Liver (tissue), 8 donors: ENCODE measurements at regions not wholly inside any gene's neighbourhood (a gene's known extent, or its start where the extent isn't known, plus 50 kb on each side); places are given as distances from the start of the nearest gene placed in this dataset.

ENCODE experiments used
- DNase-seq: peaks from one replicate; pipeline ENCODE4 v3.0.0-alpha.2; 2017; ENCODE audit warnings: low spot score
- H3K27ac ChIP-seq, 2 donors: one replicate each; pipeline ENCODE4 v1.7.0; 2013; ENCODE audit warnings: inconsistent platforms in 2 of 2, low read length in 2 of 2, control low read depth in 1 of 2, low read depth in 1 of 2, mild to moderate bottlenecking in 1 of 2
- H3K27me3 ChIP-seq, 4 donors: one replicate each; pipeline versions ENCODE4 v1.6.1 to v1.7.0; 2013; ENCODE audit warnings: low read length in 3 of 4, inconsistent platforms in 1 of 4, mild to moderate bottlenecking in 1 of 4, moderate library complexity in 1 of 4; ENCODE audit not compliant: control insufficient read depth in 4 of 4, insufficient read depth in 4 of 4
- H3K36me3 ChIP-seq, 4 donors: one replicate each; pipeline versions ENCODE4 v1.6.1 to v1.7.0; 2013; ENCODE audit warnings: low read length in 3 of 4, mild to moderate bottlenecking in 3 of 4, low read depth in 1 of 4, moderate library complexity in 1 of 4; ENCODE audit not compliant: control insufficient read depth in 4 of 4, insufficient read depth in 3 of 4
- H3K4me1 ChIP-seq, 4 donors: one replicate each; pipeline versions ENCODE4 v1.6.1 to v1.7.0; 2013; ENCODE audit warnings: low read length in 3 of 4, mild to moderate bottlenecking in 3 of 4, moderate library complexity in 1 of 4; ENCODE audit not compliant: control insufficient read depth in 4 of 4, insufficient read depth in 4 of 4
- H3K4me3 ChIP-seq, 3 donors: one replicate each; pipeline versions ENCODE4 v1.6.1 to v1.7.0; 2013; ENCODE audit warnings: low read length in 3 of 3, control low read depth in 1 of 3, low read depth in 1 of 3, mild to moderate bottlenecking in 1 of 3
- H3K9ac ChIP-seq, 2 donors: one replicate each; pipeline ENCODE4 v1.7.0; 2013; ENCODE audit warnings: low read length in 2 of 2, mild to moderate bottlenecking in 2 of 2, moderate library complexity in 2 of 2, control low read depth in 1 of 2, low read depth in 1 of 2
- H3K9me3 ChIP-seq, 4 donors: one replicate each; pipeline versions ENCODE4 v1.6.1 to v1.7.0; 2013; ENCODE audit warnings: low read length in 3 of 4; ENCODE audit not compliant: control insufficient read depth in 4 of 4
- ATF3 ChIP-seq: IDR thresholded peaks from 2 replicates; pipeline ENCODE4 v1.6.1; 2016; ENCODE audit warnings: antibody characterized with exemption
- CTCF ChIP-seq: fragments of 150-350 bp; IDR thresholded peaks from 2 replicates; pipeline ENCODE4 v1.5.1; 2017; ENCODE audit warnings: improper control_type of control experiment, low read depth, low read length; ENCODE audit not compliant: missing input control
- EGR1 ChIP-seq, 2 donors: IDR thresholded peaks; 2 replicates each; pipeline ENCODE4 v1.6.1; 2016 to 2018; ENCODE audit warnings: antibody characterized with exemption in 2 of 2, low read depth in 2 of 2
- FOXA1 ChIP-seq: IDR thresholded peaks from 2 replicates; pipeline ENCODE4 v1.6.1; 2016; ENCODE audit warnings: antibody characterized with exemption
- FOXA2 ChIP-seq: IDR thresholded peaks from 2 replicates; pipeline ENCODE4 v1.6.1; 2016; ENCODE audit warnings: antibody characterized with exemption
- GABPA ChIP-seq, 2 donors: IDR thresholded peaks in 1 of 2; conservative IDR thresholded peaks in 1 of 2; 2 replicates each; pipeline ENCODE4 v1.6.1; 2016; ENCODE audit warnings: antibody characterized with exemption in 2 of 2, mild to moderate bottlenecking in 1 of 2, moderate library complexity in 1 of 2
- HNF4A ChIP-seq, 2 donors: conservative IDR thresholded peaks; 2 replicates each; pipeline ENCODE4 v1.6.1; 2016; ENCODE audit warnings: antibody characterized with exemption in 2 of 2, mild to moderate bottlenecking in 2 of 2
- HNF4G ChIP-seq: IDR thresholded peaks from 2 replicates; pipeline ENCODE4 v1.6.1; 2016; ENCODE audit warnings: antibody characterized with exemption
- JUND ChIP-seq, 2 donors: IDR thresholded peaks; 2 replicates each; pipeline ENCODE4 v1.6.1; 2016; ENCODE audit warnings: antibody characterized with exemption in 2 of 2
- MAX ChIP-seq: IDR thresholded peaks from 2 replicates; pipeline ENCODE4 v1.6.1; 2016; ENCODE audit warnings: antibody characterized with exemption
- NR2F2 ChIP-seq: IDR thresholded peaks from 2 replicates; pipeline ENCODE4 v1.6.1; 2016; ENCODE audit warnings: antibody characterized with exemption
- RAD21 ChIP-seq, 2 donors: IDR thresholded peaks; 2 replicates each; pipeline ENCODE4 v1.6.1; 2016; ENCODE audit warnings: antibody characterized with exemption in 2 of 2, mild to moderate bottlenecking in 2 of 2
- REST ChIP-seq: IDR thresholded peaks from 2 replicates; pipeline ENCODE4 v1.6.1; 2016; ENCODE audit warnings: antibody characterized with exemption, mild to moderate bottlenecking
- RXRA ChIP-seq, 2 donors: IDR thresholded peaks; 2 replicates each; pipeline ENCODE4 v1.6.1; 2017 to 2018; ENCODE audit warnings: antibody characterized with exemption in 2 of 2, mild to moderate bottlenecking in 1 of 2
- SP1 ChIP-seq: IDR thresholded peaks from 2 replicates; pipeline ENCODE4 v1.6.1; 2018; ENCODE audit warnings: antibody characterized with exemption, mild to moderate bottlenecking
- TAF1 ChIP-seq: conservative IDR thresholded peaks from 2 replicates; pipeline ENCODE4 v1.6.1; 2016; ENCODE audit warnings: antibody characterized with exemption, mild to moderate bottlenecking
- YY1 ChIP-seq: IDR thresholded peaks from 2 replicates; pipeline ENCODE4 v1.6.1; 2016; ENCODE audit warnings: antibody characterized with exemption, mild to moderate bottlenecking
- WGBS: extraction: QIAGEN DNeasy Blood & Tissue Kit; methylation state at CpG from one replicate; pipeline ENCODE4 v1.1.7; 2013; 5-methylcytosine and 5-hydroxymethylcytosine counted together
- TF ChIP-seq, protein P1 (sequence below): IDR thresholded peaks from 2 replicates; pipeline ENCODE4 v1.6.1; 2016; ENCODE audit warnings: antibody characterized with exemption
- donor health status: healthy.
- donor health status: healthy.
- donor health status: healthy.
- donor health status: healthy.
- donor health status: healthy.

DNA sequence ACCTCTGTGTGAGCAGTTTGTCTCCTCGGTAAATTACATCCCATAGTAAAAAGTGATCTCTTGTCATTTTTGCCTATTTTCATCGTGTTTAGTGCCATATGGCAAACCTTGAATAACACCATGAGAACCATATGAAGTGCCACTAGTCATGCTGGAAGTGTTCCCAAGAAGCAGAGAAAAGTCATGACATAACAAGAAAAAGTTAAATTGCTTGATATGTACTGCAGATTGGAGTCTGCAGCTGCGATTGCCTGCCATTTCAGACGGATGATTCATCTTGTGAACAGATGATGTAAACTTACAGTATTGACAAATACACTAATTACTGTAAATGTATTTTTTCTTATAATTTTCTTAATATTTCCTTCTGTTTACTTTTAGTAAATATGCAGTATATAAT is 846.7 kb downstream of the BCL11A start:
- H3K4me1 ChIP-seq: no peaks in the 10 kb centered on the region
- H3K9ac ChIP-seq: no peak overlapping the region
- no peak overlapping the region for H3K4me3 ChIP-seq
- no peak for DNase-seq
- no peak overlapping the region for H3K27ac ChIP-seq
- no peaks in the 10 kb centered on the region for H3K36me3 ChIP-seq
- TF ChIP-seq JUND (IDR thresholded peaks at IDR 0.05) (no peak), SP1 (no peak)
- WGBS: 87% methylated on average over 4 of the region's 4 CpGs
- peaks cover 0 to 3% (median 0%) of the 10 kb centered on the region in 4 donors for H3K27me3 ChIP-seq
- peaks cover 0 to 7% (median 2%) of the 10 kb centered on the region in 4 donors for H3K9me3 ChIP-seq

GRCh38 chr2:59703796-59704195 is 849.7 kb downstream of the BCL11A start:
- no peak for DNase-seq
- H3K9ac ChIP-seq: no peak overlapping the region
- H3K27ac ChIP-seq: no peak overlapping the region
- no peak overlapping the region for H3K4me3 ChIP-seq
- no peaks in the 10 kb centered on the region for H3K4me1 ChIP-seq
- H3K9me3 ChIP-seq: peaks cover 0 to 7% (median 2%) of the 10 kb centered on the region in 4 donors
- TF ChIP-seq CTCF (no peak), JUND (IDR thresholded peaks at IDR 0.05) (no peak), GABPA (IDR thresholded peaks at IDR 0.05 in 1 of 2, conservative IDR thresholded peaks at IDR 0.05 in 1 of 2) (no peak), FOXA2 (no peak), MAX (no peak), TAF1 (no peak), NR2F2 (no peak), HNF4A (conservative IDR thresholded peaks at IDR 0.05) (no peak), RAD21 (IDR thresholded peaks at IDR 0.05) (no peak), EGR1 (IDR thresholded peaks at IDR 0.05; ENCODE audit: low read depth in 2 of 2) (no peak), SP1 (no peak), REST (no peak), HNF4G (no peak), RXRA (IDR thresholded peaks at IDR 0.05) (no peak), FOXA1 (no peak), YY1 (no peak), ATF3 (no peak)
- TF ChIP-seq, protein P1, sequence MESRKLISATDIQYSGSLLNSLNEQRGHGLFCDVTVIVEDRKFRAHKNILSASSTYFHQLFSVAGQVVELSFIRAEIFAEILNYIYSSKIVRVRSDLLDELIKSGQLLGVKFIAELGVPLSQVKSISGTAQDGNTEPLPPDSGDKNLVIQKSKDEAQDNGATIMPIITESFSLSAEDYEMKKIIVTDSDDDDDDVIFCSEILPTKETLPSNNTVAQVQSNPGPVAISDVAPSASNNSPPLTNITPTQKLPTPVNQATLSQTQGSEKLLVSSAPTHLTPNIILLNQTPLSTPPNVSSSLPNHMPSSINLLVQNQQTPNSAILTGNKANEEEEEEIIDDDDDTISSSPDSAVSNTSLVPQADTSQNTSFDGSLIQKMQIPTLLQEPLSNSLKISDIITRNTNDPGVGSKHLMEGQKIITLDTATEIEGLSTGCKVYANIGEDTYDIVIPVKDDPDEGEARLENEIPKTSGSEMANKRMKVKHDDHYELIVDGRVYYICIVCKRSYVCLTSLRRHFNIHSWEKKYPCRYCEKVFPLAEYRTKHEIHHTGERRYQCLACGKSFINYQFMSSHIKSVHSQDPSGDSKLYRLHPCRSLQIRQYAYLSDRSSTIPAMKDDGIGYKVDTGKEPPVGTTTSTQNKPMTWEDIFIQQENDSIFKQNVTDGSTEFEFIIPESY: no peak
- H3K27me3 ChIP-seq: peaks cover 0 to 3% (median 0%) of the 10 kb centered on the region in 4 donors
- 63% methylated on average over 1 of the region's 1 CpG for WGBS
- no peaks in the 10 kb centered on the region for H3K36me3 ChIP-seq
